Neural cell (in vitro differentiated cells): ENCODE measurements at regions not wholly inside any gene's neighbourhood (a gene's known extent, or its start where the extent isn't known, plus 50 kb on each side); places are given as distances from the start of the nearest gene placed in this dataset.

Experiments used
- EZH2 ChIP-seq: fragments of 200-600, 300-800 bp; shearing (Covaris generic), sonication (generic); IDR thresholded peaks from 2 replicates; pipeline ENCODE4 v1.6.1; 2014; ENCODE audit warnings: antibody characterized with exemption, low read length, borderline replicate concordance, mild to moderate bottlenecking; ENCODE audit not compliant: insufficient read depth, poor library complexity, severe bottlenecking
- POLR2AphosphoS5 ChIP-seq: IDR thresholded peaks from 2 replicates; pipeline ENCODE4 v1.6.1; 2012
- RAD21 ChIP-seq: fragments of 450-650 bp; conservative IDR thresholded peaks from 2 replicates; pipeline ENCODE4 v1.6.1; 2014; ENCODE audit warnings: antibody characterized with exemption, mild to moderate bottlenecking, moderate library complexity
- SMC3 ChIP-seq: fragments of 450-650 bp; conservative IDR thresholded peaks from 2 replicates; pipeline ENCODE4 v1.6.1; 2014; ENCODE audit warnings: antibody characterized with exemption, mild to moderate bottlenecking, moderate library complexity; ENCODE audit not compliant: poor library complexity
- TAF1 ChIP-seq: IDR thresholded peaks from 2 replicates; pipeline ENCODE4 v1.6.1; 2012; ENCODE audit warnings: low read depth
- TF ChIP-seq, protein P1 (sequence below): IDR thresholded peaks from 2 replicates; pipeline ENCODE4 v1.6.1; 2012; ENCODE audit warnings: borderline replicate concordance
- TF ChIP-seq, protein P2 (sequence below): fragments of 450-650 bp; IDR thresholded peaks from 2 replicates; pipeline ENCODE4 v1.5.1; 2014; ENCODE audit warnings: antibody characterized with exemption, mild to moderate bottlenecking, moderate library complexity; ENCODE audit not compliant: poor library complexity, severe bottlenecking

DNA sequence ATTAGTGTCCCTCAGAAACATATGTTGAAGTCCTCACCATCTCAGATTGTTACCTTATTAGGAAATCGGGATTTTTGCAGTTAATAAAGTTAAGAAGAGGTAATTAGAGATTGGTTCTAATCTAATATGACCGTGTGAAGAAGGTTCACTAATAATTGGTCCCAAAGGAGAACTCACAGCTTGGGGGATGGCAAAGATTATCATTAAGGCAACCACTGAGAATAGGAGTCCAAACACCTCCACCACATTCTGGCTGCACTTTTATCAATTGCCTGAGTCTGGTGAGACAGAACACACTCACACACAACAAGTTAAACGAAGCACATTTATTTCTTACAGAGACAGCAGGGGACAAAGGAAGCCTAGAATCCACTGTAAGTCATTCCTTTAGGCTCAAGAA lies 94.9 kb upstream of the PRDM9 start:
- TF ChIP-seq, protein P1, sequence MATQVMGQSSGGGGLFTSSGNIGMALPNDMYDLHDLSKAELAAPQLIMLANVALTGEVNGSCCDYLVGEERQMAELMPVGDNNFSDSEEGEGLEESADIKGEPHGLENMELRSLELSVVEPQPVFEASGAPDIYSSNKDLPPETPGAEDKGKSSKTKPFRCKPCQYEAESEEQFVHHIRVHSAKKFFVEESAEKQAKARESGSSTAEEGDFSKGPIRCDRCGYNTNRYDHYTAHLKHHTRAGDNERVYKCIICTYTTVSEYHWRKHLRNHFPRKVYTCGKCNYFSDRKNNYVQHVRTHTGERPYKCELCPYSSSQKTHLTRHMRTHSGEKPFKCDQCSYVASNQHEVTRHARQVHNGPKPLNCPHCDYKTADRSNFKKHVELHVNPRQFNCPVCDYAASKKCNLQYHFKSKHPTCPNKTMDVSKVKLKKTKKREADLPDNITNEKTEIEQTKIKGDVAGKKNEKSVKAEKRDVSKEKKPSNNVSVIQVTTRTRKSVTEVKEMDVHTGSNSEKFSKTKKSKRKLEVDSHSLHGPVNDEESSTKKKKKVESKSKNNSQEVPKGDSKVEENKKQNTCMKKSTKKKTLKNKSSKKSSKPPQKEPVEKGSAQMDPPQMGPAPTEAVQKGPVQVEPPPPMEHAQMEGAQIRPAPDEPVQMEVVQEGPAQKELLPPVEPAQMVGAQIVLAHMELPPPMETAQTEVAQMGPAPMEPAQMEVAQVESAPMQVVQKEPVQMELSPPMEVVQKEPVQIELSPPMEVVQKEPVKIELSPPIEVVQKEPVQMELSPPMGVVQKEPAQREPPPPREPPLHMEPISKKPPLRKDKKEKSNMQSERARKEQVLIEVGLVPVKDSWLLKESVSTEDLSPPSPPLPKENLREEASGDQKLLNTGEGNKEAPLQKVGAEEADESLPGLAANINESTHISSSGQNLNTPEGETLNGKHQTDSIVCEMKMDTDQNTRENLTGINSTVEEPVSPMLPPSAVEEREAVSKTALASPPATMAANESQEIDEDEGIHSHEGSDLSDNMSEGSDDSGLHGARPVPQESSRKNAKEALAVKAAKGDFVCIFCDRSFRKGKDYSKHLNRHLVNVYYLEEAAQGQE = no peak
- TF ChIP-seq, protein P2, sequence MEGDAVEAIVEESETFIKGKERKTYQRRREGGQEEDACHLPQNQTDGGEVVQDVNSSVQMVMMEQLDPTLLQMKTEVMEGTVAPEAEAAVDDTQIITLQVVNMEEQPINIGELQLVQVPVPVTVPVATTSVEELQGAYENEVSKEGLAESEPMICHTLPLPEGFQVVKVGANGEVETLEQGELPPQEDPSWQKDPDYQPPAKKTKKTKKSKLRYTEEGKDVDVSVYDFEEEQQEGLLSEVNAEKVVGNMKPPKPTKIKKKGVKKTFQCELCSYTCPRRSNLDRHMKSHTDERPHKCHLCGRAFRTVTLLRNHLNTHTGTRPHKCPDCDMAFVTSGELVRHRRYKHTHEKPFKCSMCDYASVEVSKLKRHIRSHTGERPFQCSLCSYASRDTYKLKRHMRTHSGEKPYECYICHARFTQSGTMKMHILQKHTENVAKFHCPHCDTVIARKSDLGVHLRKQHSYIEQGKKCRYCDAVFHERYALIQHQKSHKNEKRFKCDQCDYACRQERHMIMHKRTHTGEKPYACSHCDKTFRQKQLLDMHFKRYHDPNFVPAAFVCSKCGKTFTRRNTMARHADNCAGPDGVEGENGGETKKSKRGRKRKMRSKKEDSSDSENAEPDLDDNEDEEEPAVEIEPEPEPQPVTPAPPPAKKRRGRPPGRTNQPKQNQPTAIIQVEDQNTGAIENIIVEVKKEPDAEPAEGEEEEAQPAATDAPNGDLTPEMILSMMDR = no peak
- TF ChIP-seq EZH2 (no peak), TAF1 (no peak), SMC3 (no peak), RAD21 (no peak), POLR2AphosphoS5 (no peak)
